Panc1 (cell line): ENCODE measurements at regions not wholly inside any gene's neighbourhood (a gene's known extent, or its start where the extent isn't known, plus 50 kb on each side); places are given as distances from the start of the nearest gene placed in this dataset.

Source experiments
- CTCF ChIP-seq: fragments of 450-650 bp; IDR thresholded peaks from 2 replicates; pipeline ENCODE4 v1.5.1; 2017; ENCODE audit warnings: mild to moderate bottlenecking
- POLR2AphosphoS5 ChIP-seq: IDR thresholded peaks from 2 replicates; pipeline ENCODE4 v1.6.1; 2012; ENCODE audit warnings: mild to moderate bottlenecking, low read depth, low read length, moderate library complexity
- REST ChIP-seq, 2 experiments: IDR thresholded peaks; 2 replicates each; pipeline ENCODE4 v1.6.1; 2011 to 2012; ENCODE audit warnings: low read depth in 2 of 2, control low read depth in 1 of 2, low read length in 1 of 2, mild to moderate bottlenecking in 1 of 2, moderate library complexity in 1 of 2; ENCODE audit not compliant: insufficient read depth in 1 of 2
- SIN3A ChIP-seq: IDR thresholded peaks from 2 replicates; pipeline ENCODE4 v1.6.1; 2012; ENCODE audit warnings: low read depth, mild to moderate bottlenecking, low read length, moderate library complexity, borderline replicate concordance; ENCODE audit not compliant: insufficient read depth
- TCF7L2 ChIP-seq: IDR thresholded peaks from 2 replicates; pipeline ENCODE4 v1.6.1; 2011; ENCODE audit warnings: mild to moderate bottlenecking, low read depth, low read length, inconsistent platforms

GRCh38 chr12:89992668-89993451, 284.2 kb upstream of the ATP2B1 start:
- TF ChIP-seq CTCF = no peak
- no peak for TF ChIP-seq REST (IDR thresholded peaks at IDR 0.05; ENCODE audit: insufficient read depth in 1 of 2, low read depth in 2 of 2, low read length in 1 of 2)
- no peak for TF ChIP-seq TCF7L2
- TF ChIP-seq POLR2AphosphoS5 = no peak
- no peak for TF ChIP-seq SIN3A
